ENCODE measurements at regions not wholly inside any gene's neighbourhood (a gene's known extent, or its start where the extent isn't known, plus 50 kb on each side); places are given as distances from the start of the nearest gene placed in this dataset.

DNA sequence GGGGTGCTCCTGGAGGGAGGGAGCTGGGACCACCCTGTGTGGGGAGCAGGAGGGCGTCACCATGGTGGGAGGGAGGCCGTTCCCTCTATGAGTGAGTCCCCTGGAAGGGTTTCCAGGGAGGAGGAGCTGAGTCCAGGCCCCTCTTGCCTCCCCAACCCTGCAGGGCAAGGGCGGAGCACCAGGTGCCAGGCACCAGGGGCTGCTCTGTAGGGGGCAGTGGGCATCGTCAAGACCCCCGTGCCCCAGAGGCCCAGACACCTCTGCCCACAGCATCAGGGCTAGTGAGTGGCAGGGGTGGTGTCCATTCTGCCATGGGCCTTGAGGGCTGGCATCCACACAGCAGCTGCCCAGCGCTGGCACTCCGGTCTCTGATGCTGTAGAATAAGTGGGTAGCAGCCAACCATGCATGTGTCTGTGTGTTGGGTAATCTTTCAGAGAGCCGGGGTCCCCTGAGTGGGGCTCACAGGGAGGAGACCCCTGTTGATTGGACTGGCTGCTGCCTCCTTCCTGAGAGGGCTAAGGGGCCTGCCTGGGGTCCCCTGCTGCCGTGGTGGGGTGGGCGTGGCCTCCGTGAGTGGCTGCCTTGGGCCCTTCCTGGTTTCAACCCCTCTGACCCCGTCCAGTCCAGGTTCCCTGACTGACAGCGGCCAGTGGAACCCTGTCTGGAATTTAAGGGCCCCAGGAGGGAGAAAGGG, 72.7 kb upstream of the RNU6ATAC start:
- Mint-ChIP-seq H3K36me3 (no peaks in the 10 kb centered on the region), H3K9me3 (no peaks in the 10 kb centered on the region), H3K27ac (no peak overlapping the region)
- ATAC-seq, result no peak
- no peak for DNase-seq (ENCODE audit: low spot score in 2 of 2)

DNA sequence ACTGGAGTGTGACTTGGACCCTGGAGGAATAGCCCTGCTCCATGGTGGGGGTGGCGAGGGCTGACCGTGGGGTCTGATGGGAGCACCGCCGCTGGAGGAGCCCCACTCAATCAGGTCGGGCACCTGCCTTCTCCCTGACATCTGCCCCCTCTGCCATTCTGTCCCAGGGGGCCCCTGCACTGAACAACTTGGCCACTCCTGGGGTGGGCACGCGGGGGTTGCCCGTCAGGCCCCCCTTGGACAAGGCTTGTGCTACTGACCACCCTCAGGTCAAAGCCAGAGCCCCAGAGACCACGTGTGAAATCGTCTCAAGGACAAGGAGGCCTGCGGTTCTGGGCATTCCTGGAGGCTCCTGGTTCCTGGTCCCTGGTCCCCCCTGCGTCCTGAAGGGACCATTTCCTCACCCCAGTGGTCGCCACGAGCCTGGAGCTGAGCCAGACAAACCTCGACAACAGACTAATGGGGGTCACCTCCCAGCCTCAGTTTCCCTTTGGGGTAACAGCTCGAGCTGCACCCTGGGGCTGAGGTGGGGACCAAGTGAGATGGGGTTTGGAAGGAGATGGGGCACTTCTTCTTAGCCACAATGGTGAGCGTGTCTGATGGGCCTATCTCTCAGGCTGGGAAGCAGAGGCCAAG, 73.4 kb upstream of the RNU6ATAC start:
- no peak overlapping the region for H3K27ac Mint-ChIP-seq
- no peaks in the 10 kb centered on the region for H3K36me3 Mint-ChIP-seq
- ATAC-seq (no peak), DNase-seq (ENCODE audit: low spot score in 2 of 2) (no peak)
- no peaks in the 10 kb centered on the region for H3K9me3 Mint-ChIP-seq

- H3K36me3 Mint-ChIP-seq, result no peaks in the 10 kb centered on the region
- no peak for DNase-seq (ENCODE audit: low spot score in 2 of 2)
- H3K9me3 Mint-ChIP-seq, result no peaks in the 10 kb centered on the region
- ATAC-seq, result no peak
- no peak overlapping the region for H3K27ac Mint-ChIP-seq
Observed at GRCh38 chr9:134239130-134239903, 75.0 kb upstream of the RNU6ATAC start.

- DNase-seq (ENCODE audit: low spot score in 2 of 2), result no peak
- H3K27ac Mint-ChIP-seq, result no peak overlapping the region
- no peak for ATAC-seq
- no peaks in the 10 kb centered on the region for H3K9me3 Mint-ChIP-seq
- no peaks in the 10 kb centered on the region for H3K36me3 Mint-ChIP-seq
Observed at GRCh38 chr9:134239939-134240338, 75.6 kb upstream of the RNU6ATAC start.

DNA sequence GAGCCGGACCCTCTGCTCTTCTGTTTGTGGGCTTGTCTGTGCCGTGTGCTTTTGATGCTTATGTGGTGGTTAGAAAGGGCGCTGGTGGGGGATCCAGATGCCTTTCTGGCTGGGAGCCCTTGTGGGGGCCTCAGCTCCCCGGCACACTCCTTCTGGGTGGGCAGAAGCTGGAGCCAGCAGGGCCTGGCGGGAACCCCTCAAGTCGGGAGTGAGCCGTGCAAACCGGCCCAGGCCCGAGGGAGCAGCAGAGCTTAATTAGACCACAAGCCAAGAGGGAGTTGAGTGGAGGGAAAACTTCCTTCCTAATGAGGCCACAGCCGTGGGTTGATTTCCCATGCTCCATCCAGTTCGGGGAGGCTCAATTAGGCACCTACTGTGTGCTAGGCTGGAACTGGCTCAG, 76.0 kb upstream of the RNU6ATAC start:
- Mint-ChIP-seq H3K27ac (no peak overlapping the region), H3K9me3 (no peaks in the 10 kb centered on the region), H3K36me3 (no peaks in the 10 kb centered on the region)
- no peak for DNase-seq (ENCODE audit: low spot score in 2 of 2)
- no peak for ATAC-seq

DNA sequence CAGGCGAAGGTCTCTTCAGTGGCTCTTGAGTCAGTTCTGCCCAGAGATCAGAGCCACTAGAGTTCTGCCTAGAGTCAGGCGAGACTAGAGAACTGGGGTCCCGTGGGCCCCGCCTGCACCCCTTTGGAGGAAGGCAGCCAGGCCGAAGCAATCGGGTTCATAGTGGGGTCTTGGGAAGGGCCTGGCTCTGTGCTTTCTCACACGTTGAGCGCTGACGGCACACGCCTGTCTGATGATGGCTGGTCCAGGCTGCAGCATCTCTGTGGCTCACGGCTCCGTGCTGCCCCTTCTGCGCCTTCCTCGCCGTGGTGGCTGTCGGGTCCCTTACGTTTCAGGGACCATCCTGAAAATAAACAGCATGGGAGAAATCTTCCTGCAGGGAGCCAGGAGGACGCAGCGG, 78.3 kb upstream of the RNU6ATAC start:
- peak overlapping the region in 1 of 2 donors; percentile 37 for H3K27ac Mint-ChIP-seq
- no peaks in the 10 kb centered on the region for H3K36me3 Mint-ChIP-seq
- ATAC-seq (no peak), DNase-seq (ENCODE audit: low spot score in 2 of 2) (no peak)
- no peaks in the 10 kb centered on the region for H3K9me3 Mint-ChIP-seq

GRCh38 chr9:134243778-134244467, 79.6 kb upstream of the RNU6ATAC start:
- Mint-ChIP-seq H3K9me3 (peaks cover 0 to 5% of the 10 kb centered on the region in 2 donors), H3K27ac (peak overlapping the region in 1 of 2 donors; percentile 31), H3K36me3 (peaks cover 0 to 6% of the 10 kb centered on the region in 2 donors)
- peak; percentile 74 for ATAC-seq
- peak in 1 of 2 donors; percentile 13 for DNase-seq (ENCODE audit: low spot score in 2 of 2)

GRCh38 chr9:134245179-134245578, 80.8 kb upstream of the RNU6ATAC start:
- Mint-ChIP-seq H3K27ac (no peak overlapping the region), H3K36me3 (peaks cover 0 to 6% of the 10 kb centered on the region in 2 donors), H3K9me3 (peaks cover 0 to 5% of the 10 kb centered on the region in 2 donors)
- DNase-seq (ENCODE audit: low spot score in 2 of 2), result no peak
- no peak for ATAC-seq

DNA sequence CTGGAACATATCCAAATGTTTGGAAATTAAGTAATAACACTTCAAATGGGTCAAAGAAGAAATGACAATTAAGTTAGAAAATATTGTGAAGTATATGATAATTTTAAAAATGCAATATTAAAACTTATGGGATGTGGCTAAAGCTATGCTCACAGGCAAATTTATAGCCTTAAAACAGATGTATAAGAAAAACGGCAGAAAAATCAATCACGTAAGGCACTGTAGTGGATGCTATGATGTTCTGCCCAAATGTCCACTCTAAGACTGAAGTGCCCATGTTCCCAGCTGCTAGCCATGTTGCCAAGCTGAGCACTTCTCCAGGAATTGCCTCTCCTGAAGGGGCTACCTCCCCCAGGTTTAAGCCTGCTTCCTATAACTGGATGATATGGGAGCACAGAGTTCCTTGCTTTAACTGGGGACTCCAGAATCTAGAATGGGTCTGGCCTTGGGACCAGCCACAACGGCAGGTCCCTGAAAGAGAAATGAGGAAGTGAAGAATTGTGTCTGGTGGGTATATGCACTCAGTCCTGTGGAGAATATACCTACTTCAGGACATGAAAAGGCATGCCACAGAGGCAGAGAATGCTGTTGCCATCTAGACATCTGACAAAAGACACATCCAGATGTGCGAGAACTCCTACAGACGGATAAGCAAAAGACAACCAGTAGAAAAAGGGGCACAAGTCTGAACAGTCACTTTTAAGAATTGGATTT, 78.2 kb upstream of the RXRA start:
- Mint-ChIP-seq H3K9me3 (peaks cover 0 to 5% of the 10 kb centered on the region in 2 donors), H3K36me3 (peaks cover 0 to 6% of the 10 kb centered on the region in 2 donors), H3K27ac (no peak overlapping the region)
- DNase-seq (ENCODE audit: low spot score in 2 of 2) (no peak), ATAC-seq (no peak)

GRCh38 chr9:134251296-134252069, 74.8 kb upstream of the RXRA start:
- Mint-ChIP-seq H3K27ac (no peak overlapping the region), H3K9me3 (peaks cover 0 to 5% of the 10 kb centered on the region in 2 donors)
- no peak for ATAC-seq

DNA sequence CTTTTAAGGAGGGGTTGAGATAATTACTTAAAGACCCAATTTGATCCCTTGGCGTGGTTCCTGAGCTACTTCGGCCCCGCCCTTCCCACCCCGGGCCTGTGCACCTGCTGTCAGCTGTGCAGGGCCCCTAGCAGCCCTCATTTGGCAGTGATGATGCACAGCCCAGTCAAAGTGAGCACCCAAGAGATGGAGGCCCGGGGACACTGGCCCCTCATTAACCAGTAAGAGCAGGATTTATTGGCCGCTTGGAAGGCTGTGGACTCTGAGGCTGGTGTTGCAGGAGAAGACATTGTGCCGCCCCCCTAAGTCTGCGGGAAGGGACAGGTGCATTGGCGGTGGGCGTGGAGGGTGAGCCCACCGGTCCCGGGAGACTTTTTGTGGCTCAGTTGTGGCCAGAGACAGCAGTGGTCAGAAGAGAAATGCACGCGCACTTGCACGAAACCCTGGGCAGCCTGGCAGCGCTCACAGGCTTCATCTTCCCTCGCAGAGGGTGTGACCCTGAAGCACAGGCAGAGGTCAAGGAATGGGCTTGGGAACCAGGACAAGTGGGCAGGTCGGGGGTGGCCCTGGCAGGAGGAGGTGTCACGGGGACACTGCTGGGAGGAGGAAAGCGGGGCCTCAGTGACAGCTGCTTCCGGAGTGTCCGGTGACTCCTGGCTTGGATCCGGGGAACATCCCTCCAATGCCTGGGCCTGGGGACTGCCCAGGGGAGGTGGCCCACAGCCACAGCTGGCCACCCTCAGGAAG, 74.0 kb upstream of the RXRA start:
- DNase-seq (ENCODE audit: low spot score in 2 of 2) (no peak), ATAC-seq (no peak)
- Mint-ChIP-seq H3K27ac (no peak overlapping the region), H3K9me3 (peaks cover 0 to 5% of the 10 kb centered on the region in 2 donors), H3K36me3 (peaks cover 0 to 6% of the 10 kb centered on the region in 2 donors)

More at GRCh38 chr9:134251296-134252069, 74.8 kb upstream of the RXRA start:
- H3K36me3 Mint-ChIP-seq, result peaks cover 0 to 6% of the 10 kb centered on the region in 2 donors
- no peak for DNase-seq (ENCODE audit: low spot score in 2 of 2)

DNA sequence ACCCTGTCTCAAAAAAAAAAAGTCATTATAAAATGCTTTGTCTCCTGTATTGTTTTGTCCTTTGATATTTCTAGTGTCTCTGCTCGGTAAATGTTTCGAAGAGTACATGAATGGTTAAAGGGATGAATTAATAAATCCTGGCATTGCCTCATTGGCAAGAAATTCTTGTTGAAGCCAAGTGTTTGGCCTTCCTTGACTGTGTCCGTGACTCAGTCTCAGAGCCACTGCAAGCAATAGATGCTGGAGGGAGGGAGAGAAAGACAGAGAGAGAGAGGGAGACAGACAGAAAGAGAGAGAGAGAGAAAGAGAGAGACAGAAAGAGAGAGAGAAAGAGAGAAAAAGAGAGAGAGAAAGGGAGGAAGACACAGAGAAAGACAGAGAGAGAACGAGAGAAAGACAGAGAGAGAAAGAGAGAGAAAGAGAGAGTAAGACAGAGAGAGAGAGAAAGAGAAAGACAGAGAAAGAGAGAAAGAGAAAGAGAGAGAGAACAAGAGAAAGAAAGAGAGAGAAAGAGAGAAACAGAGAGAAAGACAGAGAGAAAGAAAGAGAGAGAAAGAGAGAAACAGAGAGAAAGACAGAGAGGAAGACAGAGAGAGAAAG, 72.5 kb upstream of the RXRA start:
- ATAC-seq (no peak), DNase-seq (ENCODE audit: low spot score in 2 of 2) (no peak)
- Mint-ChIP-seq H3K27ac (no peak overlapping the region), H3K36me3 (no peaks in the 10 kb centered on the region), H3K9me3 (no peaks in the 10 kb centered on the region)

DNA sequence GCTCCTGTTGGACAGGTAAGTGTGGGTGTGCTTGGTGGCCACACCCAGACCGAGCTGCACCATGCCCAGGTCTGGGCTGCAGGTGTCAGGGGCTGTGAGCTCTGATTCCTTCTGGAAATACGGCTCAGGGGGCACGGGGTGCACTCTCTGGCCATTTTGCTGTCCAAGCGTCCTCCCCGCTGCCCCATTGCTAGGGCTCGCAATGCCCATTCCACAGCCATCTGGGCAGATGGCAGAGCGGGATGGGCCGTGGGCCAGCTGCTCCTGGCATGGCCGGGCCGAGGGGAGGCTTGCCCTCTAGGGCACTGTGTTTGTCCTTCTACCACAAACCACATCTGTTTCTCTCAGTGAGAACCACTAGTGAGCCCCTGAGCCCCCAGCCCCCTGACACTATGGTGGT, 67.9 kb upstream of the RXRA start:
- Mint-ChIP-seq H3K27ac (no peak overlapping the region), H3K9me3 (no peaks in the 10 kb centered on the region), H3K36me3 (no peaks in the 10 kb centered on the region)
- DNase-seq (ENCODE audit: low spot score in 2 of 2) (no peak), ATAC-seq (no peak)

GRCh38 chr9:134258828-134259546, 67.3 kb upstream of the RXRA start:
- ATAC-seq (no peak), DNase-seq (ENCODE audit: low spot score in 2 of 2) (no peak)
- Mint-ChIP-seq H3K36me3 (no peaks in the 10 kb centered on the region), H3K9me3 (no peaks in the 10 kb centered on the region), H3K27ac (no peak overlapping the region)

Data from activated naive CD4-positive, alpha-beta T cell treated with anti-CD3 and anti-CD28 coated beads, Interleukin-2, amount 50 U/mL, for 72 hours (primary cell).